GM12878 (cell line): ENCODE measurements at regions not wholly inside any gene's neighbourhood (a gene's known extent, or its start where the extent isn't known, plus 50 kb on each side); places are given as distances from the start of the nearest gene placed in this dataset.

ENCODE experiments used
- BHLHE40 ChIP-seq, 2 experiments: fragments of 450-650 bp in 1 of 2; IDR thresholded peaks; 2 replicates each; pipeline ENCODE4 v1.6.1; 2011 to 2017; ENCODE audit warnings: low read depth in 2 of 2, borderline replicate concordance in 1 of 2, improper control_type of control experiment in 1 of 2, low read length in 1 of 2, mild to moderate bottlenecking in 1 of 2
- CBX3 ChIP-seq: fragments of 200-600 bp; sonication (generic); IDR thresholded peaks from 2 replicates; pipeline ENCODE4 v1.6.1; 2016; ENCODE audit warnings: low read depth, borderline replicate concordance
- CHD2 ChIP-seq: IDR thresholded peaks from 2 replicates; pipeline ENCODE4 v1.6.1; 2011; ENCODE audit warnings: low read depth, low read length, improper control_type of control experiment, borderline replicate concordance
- GATAD2B ChIP-seq: fragments of 450-650 bp; conservative IDR thresholded peaks from 2 replicates; pipeline ENCODE4 v1.6.1; 2017; ENCODE audit warnings: low read depth, mild to moderate bottlenecking, moderate library complexity
- NR2C2 ChIP-seq: IDR thresholded peaks from 2 replicates; pipeline ENCODE4 v1.6.1; 2011; ENCODE audit warnings: borderline replicate concordance, low read depth; ENCODE audit not compliant: control insufficient read depth, insufficient read length
- RCOR1 ChIP-seq: conservative IDR thresholded peaks from 2 replicates; pipeline ENCODE4 v1.6.1; 2012; ENCODE audit warnings: low read depth, low read length, improper control_type of control experiment
- SUPT20H ChIP-seq: IDR thresholded peaks from 2 replicates; pipeline ENCODE4 v1.6.1; 2011; ENCODE audit warnings: low read depth, mild to moderate bottlenecking, low read length, moderate library complexity, borderline replicate concordance; ENCODE audit not compliant: control insufficient read depth
- TAF1 ChIP-seq: IDR thresholded peaks from 2 replicates; pipeline ENCODE4 v1.6.1; 2011; ENCODE audit warnings: mild to moderate bottlenecking, low read depth, low read length, borderline replicate concordance
- YY1 ChIP-seq: IDR thresholded peaks from 2 replicates; pipeline ENCODE4 v1.6.1; 2011; ENCODE audit warnings: low read depth, mild to moderate bottlenecking, low read length
- ZNF24 ChIP-seq: fragments of 450-650 bp; IDR thresholded peaks from 2 replicates; pipeline ENCODE4 v1.6.1; 2017; ENCODE audit warnings: antibody characterized with exemption, mild to moderate bottlenecking
- TF ChIP-seq, protein P1 (sequence below), 3 experiments: IDR thresholded peaks in 2 of 3; conservative IDR thresholded peaks in 1 of 3; 2 replicates each; pipeline ENCODE4 v1.5.1; 2011; ENCODE audit warnings: low read depth in 3 of 3, low read length in 3 of 3, mild to moderate bottlenecking in 3 of 3, control low read depth in 2 of 3, moderate library complexity in 2 of 3, inconsistent platforms in 1 of 3, mixed read lengths in 1 of 3; ENCODE audit not compliant: control insufficient read depth in 2 of 3, insufficient read depth in 1 of 3; ENCODE audit errors: extremely low read depth in 1 of 3
- TF ChIP-seq, protein P2 (sequence below): IDR thresholded peaks from 2 replicates; pipeline ENCODE4 v1.6.1; 2012; ENCODE audit warnings: low read length, inconsistent platforms
- TF ChIP-seq, protein P3 (sequence below): IDR thresholded peaks from 2 replicates; pipeline ENCODE4 v1.6.1; 2012; ENCODE audit warnings: low read depth, low read length, improper control_type of control experiment
- TF ChIP-seq, protein P4 (sequence below): IDR thresholded peaks from 2 replicates; pipeline ENCODE4 v1.6.1; 2011; ENCODE audit warnings: low read depth, mild to moderate bottlenecking, low read length, moderate library complexity, borderline replicate concordance; ENCODE audit errors: extremely low read depth

DNA sequence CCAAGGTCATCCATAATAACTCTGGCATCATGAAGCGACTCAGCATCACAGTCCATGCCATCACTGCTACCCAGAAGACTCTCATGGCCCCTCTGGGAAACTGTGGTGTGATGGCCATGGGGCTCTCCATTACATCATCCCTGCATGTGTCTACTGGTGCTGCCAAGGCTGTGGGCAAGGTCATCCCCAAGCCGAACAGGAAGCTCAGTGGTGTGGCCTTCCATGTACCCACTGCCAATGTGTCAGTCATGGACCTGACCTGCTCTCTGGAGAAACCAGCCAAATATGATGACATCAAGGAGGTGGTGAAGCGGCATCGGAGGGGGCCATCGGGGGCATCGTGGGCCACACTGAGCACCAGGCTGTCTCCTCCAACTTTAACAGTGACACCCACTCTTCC lies 65.1 kb upstream of the ARHGAP29 start:
- no peak for TF ChIP-seq YY1
- TF ChIP-seq CHD2, result no peak
- TF ChIP-seq, protein P1, sequence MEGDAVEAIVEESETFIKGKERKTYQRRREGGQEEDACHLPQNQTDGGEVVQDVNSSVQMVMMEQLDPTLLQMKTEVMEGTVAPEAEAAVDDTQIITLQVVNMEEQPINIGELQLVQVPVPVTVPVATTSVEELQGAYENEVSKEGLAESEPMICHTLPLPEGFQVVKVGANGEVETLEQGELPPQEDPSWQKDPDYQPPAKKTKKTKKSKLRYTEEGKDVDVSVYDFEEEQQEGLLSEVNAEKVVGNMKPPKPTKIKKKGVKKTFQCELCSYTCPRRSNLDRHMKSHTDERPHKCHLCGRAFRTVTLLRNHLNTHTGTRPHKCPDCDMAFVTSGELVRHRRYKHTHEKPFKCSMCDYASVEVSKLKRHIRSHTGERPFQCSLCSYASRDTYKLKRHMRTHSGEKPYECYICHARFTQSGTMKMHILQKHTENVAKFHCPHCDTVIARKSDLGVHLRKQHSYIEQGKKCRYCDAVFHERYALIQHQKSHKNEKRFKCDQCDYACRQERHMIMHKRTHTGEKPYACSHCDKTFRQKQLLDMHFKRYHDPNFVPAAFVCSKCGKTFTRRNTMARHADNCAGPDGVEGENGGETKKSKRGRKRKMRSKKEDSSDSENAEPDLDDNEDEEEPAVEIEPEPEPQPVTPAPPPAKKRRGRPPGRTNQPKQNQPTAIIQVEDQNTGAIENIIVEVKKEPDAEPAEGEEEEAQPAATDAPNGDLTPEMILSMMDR (IDR thresholded peaks at IDR 0.05 in 2 of 3, conservative IDR thresholded peaks at IDR 0.05 in 1 of 3; ENCODE audit: control insufficient read depth in 2 of 3, extremely low read depth in 1 of 3, insufficient read depth in 1 of 3, low read depth in 3 of 3, low read length in 3 of 3), result no peak
- no peak for TF ChIP-seq GATAD2B
- no peak for TF ChIP-seq SUPT20H
- no peak for TF ChIP-seq TAF1
- TF ChIP-seq ZNF24, result no peak
- TF ChIP-seq, protein P2, sequence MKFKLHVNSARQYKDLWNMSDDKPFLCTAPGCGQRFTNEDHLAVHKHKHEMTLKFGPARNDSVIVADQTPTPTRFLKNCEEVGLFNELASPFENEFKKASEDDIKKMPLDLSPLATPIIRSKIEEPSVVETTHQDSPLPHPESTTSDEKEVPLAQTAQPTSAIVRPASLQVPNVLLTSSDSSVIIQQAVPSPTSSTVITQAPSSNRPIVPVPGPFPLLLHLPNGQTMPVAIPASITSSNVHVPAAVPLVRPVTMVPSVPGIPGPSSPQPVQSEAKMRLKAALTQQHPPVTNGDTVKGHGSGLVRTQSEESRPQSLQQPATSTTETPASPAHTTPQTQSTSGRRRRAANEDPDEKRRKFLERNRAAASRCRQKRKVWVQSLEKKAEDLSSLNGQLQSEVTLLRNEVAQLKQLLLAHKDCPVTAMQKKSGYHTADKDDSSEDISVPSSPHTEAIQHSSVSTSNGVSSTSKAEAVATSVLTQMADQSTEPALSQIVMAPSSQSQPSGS, result no peak
- TF ChIP-seq, protein P3, sequence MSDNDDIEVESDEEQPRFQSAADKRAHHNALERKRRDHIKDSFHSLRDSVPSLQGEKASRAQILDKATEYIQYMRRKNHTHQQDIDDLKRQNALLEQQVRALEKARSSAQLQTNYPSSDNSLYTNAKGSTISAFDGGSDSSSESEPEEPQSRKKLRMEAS, result no peak
- TF ChIP-seq NR2C2, result no peak
- no peak for TF ChIP-seq BHLHE40 (IDR thresholded peaks at IDR 0.05; ENCODE audit: borderline replicate concordance in 1 of 2, low read depth in 2 of 2, low read length in 1 of 2)
- no peak for TF ChIP-seq RCOR1
- TF ChIP-seq, protein P4, sequence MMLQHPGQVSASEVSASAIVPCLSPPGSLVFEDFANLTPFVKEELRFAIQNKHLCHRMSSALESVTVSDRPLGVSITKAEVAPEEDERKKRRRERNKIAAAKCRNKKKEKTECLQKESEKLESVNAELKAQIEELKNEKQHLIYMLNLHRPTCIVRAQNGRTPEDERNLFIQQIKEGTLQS, result no peak
- TF ChIP-seq CBX3, result no peak
